Activated CD8-positive, alpha-beta memory T cell treated with anti-CD3 and anti-CD28 coated beads for 48 hours (primary cell): ENCODE measurements at regions not wholly inside any gene's neighbourhood (a gene's known extent, or its start where the extent isn't known, plus 50 kb on each side); places are given as distances from the start of the nearest gene placed in this dataset.

Source experiments
- DNase-seq, 3 experiments: peaks; one replicate each; pipeline ENCODE4 v3.0.0-alpha.2; 2020; ENCODE audit warnings: low read depth in 2 of 3, low spot score in 2 of 3

GRCh38 chr18:73966954-73967353, 180.7 kb downstream of the FBXO15 start:
- DNase-seq, result no peak

- no peak for DNase-seq
These were observed 185.4 kb downstream of the FBXO15 start for GRCh38 chr18:73962256-73962655.

- DNase-seq, result no peak
These were observed 185.8 kb downstream of the FBXO15 start for GRCh38 chr18:73961804-73962203.

GRCh38 chr18:73959352-73959751, 188.3 kb downstream of the FBXO15 start:
- no peak for DNase-seq

- no peak for DNase-seq
These were observed 193.4 kb downstream of the FBXO15 start for GRCh38 chr18:73954268-73954667.

GRCh38 chr18:73952296-73952946, 195.2 kb downstream of the FBXO15 start:
- no peak for DNase-seq

- DNase-seq, result no peak
These were observed 197.4 kb downstream of the FBXO15 start for GRCh38 chr18:73950116-73950700.

- DNase-seq, result no peak
These were observed 199.1 kb downstream of the FBXO15 start for GRCh38 chr18:73948497-73948896.

- DNase-seq, result no peak
These were observed 199.6 kb downstream of the FBXO15 start for GRCh38 chr18:73948084-73948483.

GRCh38 chr18:73947180-73947921, 200.3 kb downstream of the FBXO15 start:
- DNase-seq, result no peak

GRCh38 chr18:73945130-73945792, 202.4 kb downstream of the FBXO15 start:
- DNase-seq, result no peak

- DNase-seq, result no peak
These were observed 202.9 kb downstream of the FBXO15 start for GRCh38 chr18:73944715-73945114.

GRCh38 chr18:73943763-73944162, 203.9 kb downstream of the FBXO15 start:
- no peak for DNase-seq

- DNase-seq, result no peak
These were observed 204.7 kb downstream of the FBXO15 start for GRCh38 chr18:73942956-73943355.

GRCh38 chr18:73942081-73942625, 205.5 kb downstream of the FBXO15 start:
- DNase-seq, result no peak

- no peak for DNase-seq
These were observed 206.9 kb downstream of the FBXO15 start for GRCh38 chr18:73940721-73941120.

GRCh38 chr18:73939391-73939790, 208.2 kb downstream of the FBXO15 start:
- no peak for DNase-seq

GRCh38 chr18:73933685-73934084, 213.9 kb downstream of the FBXO15 start:
- DNase-seq, result no peak

- DNase-seq, result no peak
These were observed 214.7 kb downstream of the FBXO15 start for GRCh38 chr18:73932976-73933375.

- DNase-seq, result no peak
These were observed 220.1 kb downstream of the FBXO15 start for GRCh38 chr18:73927496-73927895.

GRCh38 chr18:73924836-73925235, 222.8 kb downstream of the FBXO15 start:
- no peak for DNase-seq

- DNase-seq, result no peak
These were observed 223.3 kb downstream of the FBXO15 start for GRCh38 chr18:73924307-73924706.
